ENCODE measurements at regions not wholly inside any gene's neighbourhood (a gene's known extent, or its start where the extent isn't known, plus 50 kb on each side); places are given as distances from the start of the nearest gene placed in this dataset.
"Not testable (repeated sequence)": the region's sequence is repeated elsewhere in the genome, so short reads cannot be mapped to it uniquely, and the experiment has no call there.

DNA sequence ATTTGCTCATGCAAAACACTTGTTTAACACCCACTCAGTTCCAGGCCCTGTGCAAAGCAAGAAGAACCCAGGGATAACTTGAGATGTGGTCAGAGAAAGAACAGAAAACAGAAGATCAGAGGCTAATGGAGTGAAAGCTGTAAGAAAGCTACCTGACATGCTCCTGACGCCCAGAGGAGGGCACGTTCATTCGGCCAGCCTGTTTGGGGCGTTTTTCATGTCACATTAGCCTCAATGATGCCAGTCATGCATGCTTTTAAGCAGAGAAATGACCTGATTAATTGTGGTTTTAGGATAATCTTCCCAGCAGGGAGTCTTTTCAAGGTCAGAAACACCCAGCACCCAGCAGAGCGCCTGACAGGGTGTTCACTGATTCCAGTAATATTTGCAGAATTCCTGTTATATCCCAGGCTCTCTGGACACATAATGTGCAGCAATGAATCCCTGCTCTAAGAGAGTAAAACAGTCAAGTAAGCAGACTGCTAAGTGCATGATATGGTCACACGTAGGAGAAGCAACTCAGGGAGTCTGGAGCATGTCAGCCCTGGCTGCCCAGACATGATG, 320.0 kb downstream of the LRATD1 start:
- FAIRE-seq, result no peak

DNA sequence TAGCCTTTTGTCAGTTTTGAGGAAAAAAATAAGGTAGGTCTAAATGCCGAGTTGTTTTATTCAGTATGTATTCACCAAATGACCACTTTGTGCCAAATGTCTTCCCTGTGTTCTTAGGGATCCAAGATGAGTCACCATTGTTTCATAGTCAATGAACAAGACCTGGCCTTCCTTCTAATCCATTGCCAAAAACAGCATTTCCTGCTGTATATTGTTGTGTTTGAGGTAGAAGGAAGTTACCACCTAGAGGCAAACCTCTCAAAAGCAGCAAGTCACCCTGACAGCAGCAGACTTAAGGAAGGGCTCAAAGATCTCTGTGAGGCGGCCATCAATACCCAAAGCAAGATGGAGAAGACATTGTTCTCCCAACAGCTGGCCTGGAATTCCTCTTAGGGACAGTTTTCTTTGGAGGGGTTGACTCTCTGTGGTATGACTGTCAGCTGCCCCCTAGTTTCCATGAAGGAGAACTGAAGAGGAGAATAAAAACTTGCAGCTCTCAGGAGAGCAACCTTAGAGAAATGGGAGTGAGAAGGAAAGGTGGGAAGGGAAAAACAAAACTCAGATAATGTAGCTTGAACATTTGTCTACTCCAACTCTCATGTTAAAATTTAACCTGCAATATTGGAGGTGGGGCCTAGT, 328.3 kb downstream of the LRATD1 start:
- DNase-seq (ENCODE audit: low spot score in 2 of 2), result no peak
- FAIRE-seq, result no peak

More for the DNA sequence above, 320.0 kb downstream of the LRATD1 start:
- no peak for DNase-seq (ENCODE audit: low spot score in 2 of 2)

DNA sequence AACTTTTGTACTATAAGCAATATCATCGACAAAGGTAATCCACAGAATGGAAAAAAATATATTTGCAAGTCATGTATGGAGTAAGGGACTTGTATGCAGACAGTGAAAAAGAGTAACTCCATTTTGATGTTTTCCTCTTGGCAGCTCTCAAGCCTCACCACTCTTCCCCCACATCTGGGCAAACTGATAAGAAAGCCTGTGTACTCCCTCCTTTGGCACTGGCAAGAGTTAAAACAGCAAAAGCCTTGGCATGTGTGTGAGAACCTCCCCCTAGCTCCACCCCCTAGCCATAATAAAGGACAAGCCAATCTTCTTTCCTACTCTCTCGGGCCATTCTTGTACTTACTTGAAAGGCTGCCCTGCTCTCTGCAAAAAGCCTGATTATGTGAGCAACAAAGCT, 335.2 kb downstream of the LRATD1 start:
- no peak for DNase-seq (ENCODE audit: low spot score in 2 of 2)

DNA sequence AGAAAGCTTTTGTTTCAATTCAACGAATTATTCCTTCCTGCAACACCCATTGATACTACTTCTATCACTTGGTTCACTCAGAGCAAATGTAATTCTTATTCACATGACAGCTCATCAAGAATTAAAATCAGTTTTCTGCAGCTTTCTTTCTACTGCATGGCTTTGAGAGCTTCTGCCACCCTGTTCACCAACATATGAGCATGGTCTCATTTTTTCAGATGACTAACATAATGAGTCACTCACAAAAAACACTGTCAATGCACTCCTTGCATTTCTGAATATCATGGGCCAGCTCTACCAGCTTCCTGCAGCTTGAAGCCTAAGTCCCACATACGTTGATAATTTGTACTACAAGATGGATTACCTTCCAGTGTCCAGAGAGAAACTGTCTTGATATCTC, 342.9 kb downstream of the LRATD1 start:
- FAIRE-seq, result no peak

More for the DNA sequence above, 335.2 kb downstream of the LRATD1 start:
- no peak for FAIRE-seq

DNA sequence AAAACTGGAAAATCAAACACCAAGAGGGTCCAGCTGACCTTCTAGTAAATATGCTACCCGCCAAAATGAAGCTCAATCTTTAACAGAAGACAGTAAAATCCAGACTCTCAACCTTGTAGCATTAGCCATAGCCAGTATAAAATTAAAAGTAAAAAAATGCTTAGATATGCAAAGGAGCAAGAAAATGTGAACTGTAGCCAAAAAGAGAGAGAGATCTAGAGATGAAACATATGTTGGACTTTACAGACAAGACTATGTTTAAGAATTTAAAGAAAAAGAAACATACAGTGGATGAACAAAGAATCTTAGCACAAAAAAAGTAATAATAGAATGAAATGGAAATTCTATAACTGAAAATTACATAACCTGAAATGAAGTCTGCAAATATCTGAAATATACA, 344.5 kb downstream of the LRATD1 start:
- DNase-seq (ENCODE audit: low spot score in 2 of 2) (no peak), FAIRE-seq (no peak)

More for the DNA sequence above, 342.9 kb downstream of the LRATD1 start:
- DNase-seq (ENCODE audit: low spot score in 2 of 2), result no peak

DNA sequence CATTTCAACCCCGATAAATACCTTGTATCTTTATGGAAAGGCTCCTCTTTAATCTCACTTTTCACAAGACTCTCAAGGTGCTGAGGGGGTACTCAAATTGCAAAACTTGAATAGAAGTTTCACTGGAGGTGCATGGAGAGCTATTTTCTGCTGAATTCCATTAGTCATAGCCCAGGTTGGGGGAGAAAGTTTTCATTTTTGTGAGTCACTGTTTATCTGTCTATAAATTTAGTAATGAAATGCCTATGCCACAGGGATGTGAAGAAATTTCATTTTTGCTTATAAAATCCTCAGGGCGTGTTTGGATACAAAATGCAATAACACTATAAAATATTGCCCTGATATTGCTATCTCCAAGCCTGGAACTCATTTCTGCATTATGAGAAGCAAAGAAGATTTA, 346.3 kb downstream of the LRATD1 start:
- no peak for FAIRE-seq

DNA sequence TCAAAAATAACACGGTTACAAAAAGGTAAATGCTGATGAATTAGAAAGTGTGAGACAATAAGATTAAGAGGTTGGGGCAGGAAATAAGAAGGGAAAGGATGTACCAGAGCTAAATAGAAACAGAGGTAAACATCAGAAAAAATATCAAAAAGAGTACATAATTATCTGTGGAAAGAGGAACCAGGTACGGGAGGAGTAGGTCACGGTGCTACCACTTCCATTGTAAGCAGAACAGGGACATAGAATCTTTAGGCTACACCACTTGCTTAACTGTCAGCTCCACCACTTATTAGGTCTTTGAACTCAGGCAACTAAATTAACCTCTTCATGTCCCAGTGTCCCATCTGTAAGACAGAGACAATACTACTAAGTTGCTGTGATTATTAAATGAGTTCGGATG, 350.3 kb downstream of the LRATD1 start:
- no peak for FAIRE-seq
- no peak for DNase-seq (ENCODE audit: low spot score in 2 of 2)

More for the DNA sequence above, 346.3 kb downstream of the LRATD1 start:
- no peak for DNase-seq (ENCODE audit: low spot score in 2 of 2)

DNA sequence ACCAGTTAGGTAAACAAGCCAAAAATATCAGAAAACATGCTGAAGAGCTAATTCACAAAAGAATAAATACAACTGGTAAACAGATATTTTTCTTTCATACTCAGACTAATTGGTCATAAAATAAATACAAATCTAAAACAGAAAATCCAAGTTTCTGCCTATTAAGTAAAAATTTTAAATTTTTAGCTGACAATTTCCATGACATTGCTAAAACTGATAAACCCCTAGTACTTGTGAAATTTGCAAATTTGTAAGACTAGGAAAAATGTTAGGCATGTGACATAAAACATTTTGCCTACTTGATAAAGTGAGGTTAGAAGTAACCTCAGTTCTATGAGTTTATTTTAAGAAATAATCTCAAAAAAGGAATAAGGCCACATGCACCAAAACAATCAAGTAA, 356.1 kb downstream of the LRATD1 start:
- FAIRE-seq (no peak), DNase-seq (ENCODE audit: low spot score in 2 of 2) (no peak)

DNA sequence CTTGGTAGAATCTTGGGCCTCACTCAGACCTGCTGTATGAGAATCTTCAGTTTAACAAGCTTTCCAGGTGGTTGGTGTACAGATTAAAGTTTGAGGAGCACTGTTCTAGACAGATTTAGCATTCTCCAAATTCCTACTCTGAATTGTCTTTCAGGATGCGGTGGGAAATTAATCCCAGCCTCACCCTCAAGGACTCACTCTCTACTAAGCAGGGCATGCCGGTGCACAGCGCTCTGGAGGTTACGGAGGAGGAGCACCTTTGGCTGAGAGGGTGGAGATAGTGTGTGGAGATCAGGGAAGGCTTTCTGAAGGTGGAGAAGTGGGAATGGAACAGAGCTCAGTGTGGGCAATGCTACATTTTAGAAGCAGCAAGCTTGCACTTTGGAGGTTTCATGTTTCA, 359.2 kb downstream of the LRATD1 start:
- FAIRE-seq (no peak), DNase-seq (ENCODE audit: low spot score in 2 of 2) (no peak)

DNA sequence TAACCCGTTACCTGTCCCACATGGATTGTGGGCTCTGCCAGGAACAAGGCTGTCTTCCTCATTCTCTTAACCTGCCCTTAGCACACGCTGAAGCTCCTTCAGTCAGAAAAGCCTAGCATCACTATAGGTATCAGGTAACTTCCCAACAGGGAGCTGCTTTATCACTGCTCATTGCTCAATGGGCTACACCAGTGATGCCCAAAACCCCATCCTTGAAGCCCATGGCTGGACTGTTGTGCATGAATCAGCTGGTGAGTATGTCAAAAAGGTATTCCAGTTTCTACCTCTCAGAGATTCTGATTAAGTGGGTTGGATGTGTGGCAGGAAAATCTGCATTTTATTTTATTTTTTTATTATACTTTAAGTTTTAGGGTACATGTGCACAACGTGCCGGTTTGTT, 362.2 kb downstream of the LRATD1 start:
- DNase-seq (ENCODE audit: low spot score in 2 of 2), result no peak
- FAIRE-seq, result no peak

DNA sequence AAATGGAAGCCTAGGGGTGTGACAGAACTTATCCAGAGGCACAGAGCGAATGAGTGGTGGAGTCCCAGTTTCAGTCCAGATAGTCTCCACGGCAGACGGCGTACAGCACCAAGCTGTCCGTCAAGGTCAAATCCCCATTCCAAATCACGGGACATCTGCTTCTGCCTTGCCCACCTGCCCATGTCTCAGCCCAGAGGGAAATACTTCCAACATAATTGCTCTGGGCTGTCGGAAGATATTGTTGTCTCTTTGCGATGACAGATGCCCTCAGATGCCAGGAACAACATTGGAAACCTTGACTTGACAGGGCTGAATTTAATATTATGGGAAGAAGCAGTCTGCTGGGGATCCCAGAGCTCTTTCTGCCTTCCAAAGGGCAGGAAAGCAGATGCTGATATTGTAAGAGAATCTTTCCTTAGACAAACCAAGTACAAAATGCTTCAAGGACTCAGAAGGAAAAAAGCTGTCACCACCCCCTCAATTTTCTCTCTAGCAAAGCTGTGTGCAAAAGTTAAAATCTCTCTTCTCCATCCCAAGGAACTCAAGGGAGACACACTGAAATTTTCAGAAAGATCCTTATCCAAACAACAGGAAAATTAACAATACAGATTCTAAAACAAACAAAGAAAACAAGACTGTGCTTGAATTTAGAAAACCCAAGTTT, 364.0 kb downstream of the LRATD1 start:
- no peak for FAIRE-seq
- no peak for DNase-seq (ENCODE audit: low spot score in 2 of 2)

DNA sequence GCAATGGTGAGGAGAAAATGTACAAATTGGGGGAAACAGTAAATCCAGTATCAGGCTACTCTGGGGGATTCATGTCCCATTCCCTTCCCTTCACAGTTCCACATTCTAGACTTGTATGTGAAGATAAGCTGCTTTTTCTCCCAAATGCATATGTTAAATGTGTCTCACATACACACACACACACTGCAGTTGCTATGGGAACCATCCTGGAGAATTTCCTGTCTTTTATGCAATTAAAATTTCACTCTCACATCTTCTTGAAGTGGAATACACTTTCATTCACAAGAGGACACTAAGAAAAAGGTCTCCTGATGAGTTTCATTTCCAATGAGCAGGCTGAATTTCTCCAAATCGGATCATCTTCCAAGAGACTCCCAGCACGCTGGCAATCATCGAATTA, 366.0 kb downstream of the LRATD1 start:
- FAIRE-seq, result no peak
- DNase-seq (ENCODE audit: low spot score in 2 of 2), result no peak

DNA sequence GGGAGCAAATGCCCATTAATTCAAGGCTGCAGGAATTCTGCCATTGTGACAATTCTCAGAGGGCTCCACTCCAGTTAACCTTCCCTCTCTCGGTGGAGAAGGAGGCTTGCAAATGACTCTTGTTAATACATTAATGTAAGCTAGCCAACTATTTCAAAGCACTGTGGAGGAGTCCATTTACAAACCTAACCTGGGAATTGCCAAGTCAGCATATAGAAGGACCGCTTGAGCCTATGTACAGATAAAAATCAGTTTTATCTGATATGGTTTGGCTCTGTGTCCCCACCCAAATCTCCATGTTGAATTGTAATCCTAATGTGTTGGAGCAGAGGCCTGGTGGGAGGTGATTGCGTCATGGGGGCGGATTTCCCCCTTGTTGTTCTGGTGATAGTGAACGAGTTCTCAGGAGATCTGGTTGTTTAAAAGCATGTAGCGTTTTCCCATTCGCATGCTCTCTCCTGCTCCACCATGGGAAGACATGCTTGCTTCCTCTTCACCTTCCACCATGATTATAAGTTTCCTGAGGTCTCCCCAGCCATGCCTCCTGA, 366.7 kb downstream of the LRATD1 start:
- FAIRE-seq (no peak), DNase-seq (ENCODE audit: low spot score in 2 of 2) (no peak)

DNA sequence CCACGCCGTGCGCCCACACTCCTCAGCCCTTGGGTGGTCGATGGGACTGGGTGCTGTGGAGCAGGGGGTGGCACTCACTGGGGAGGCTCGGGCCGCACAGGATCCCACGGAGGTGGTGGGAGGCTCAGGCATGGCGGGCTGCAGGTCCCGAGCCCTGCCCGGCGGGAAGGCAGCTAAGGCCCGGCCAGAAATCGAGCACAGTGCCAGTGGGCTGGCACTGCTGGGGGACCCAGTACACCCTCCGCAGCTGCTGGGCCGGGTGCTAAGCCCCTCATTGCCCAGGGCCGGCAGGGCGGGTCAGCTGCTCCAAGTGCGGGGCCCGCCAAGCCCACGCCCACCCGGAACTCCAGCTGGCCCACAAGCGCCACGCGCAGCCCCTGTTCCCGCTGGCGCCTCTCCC, 370.0 kb downstream of the LRATD1 start:
- not testable (repeated sequence) for DNase-seq (ENCODE audit: low spot score in 2 of 2); FAIRE-seq

DNA sequence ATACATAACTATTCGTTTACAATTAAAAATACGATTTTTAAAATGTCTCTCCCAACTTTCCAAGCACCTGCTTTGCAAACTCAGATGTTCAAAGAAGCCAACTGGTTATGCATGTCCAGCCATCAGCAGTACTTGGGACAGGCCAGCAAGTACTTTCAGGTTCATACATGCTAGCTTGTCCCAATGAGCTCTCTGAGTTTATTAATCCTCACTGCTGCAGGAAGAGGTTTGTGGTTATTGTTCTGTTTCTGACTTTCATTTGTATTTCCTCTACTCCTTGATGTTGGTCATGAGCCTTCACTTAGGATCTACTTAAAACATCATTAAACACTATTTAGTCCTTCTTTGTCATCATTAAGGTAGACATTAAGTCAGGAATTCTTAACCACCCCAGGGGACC, 374.1 kb downstream of the LRATD1 start:
- no peak for FAIRE-seq
- DNase-seq (ENCODE audit: low spot score in 2 of 2), result no peak

DNA sequence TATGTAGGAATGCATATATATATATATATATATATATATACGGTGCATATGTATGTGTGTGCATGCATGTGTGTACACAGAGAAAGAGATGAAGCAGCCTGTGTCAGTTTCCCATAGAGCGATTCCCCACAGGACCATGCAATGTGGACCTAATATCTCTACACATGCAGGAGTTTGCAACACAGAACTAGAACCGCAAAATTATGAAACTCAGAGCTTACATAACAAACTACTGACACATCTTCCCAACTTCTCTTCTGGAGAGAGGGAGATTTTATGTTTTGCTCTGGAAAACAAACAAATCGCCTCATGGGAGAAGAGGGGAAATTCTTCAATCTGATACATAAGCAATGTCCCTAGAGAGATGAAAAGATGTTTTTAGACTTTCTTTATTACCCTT, 377.2 kb downstream of the LRATD1 start:
- FAIRE-seq, result no peak
- DNase-seq (ENCODE audit: low spot score in 2 of 2), result no peak

DNA sequence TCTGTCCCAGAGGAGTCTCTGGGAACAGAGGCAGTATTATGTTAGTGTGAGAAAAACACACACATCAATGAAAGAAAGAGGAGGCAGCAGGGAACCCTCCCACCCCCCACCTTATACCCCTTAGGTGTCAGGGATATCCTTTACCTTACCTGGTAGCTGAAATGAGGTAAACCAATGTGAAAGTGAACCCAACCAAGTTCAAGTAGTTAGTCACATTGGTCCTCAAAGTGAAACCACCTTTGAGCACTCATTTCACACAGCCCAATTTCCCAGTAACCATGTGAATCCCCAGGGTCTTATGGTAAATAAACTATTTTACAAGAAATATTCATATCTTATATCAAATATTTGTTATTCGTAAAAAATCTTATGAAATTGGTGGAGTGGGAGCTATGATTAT, 377.8 kb downstream of the LRATD1 start:
- DNase-seq (ENCODE audit: low spot score in 2 of 2) (no peak), FAIRE-seq (no peak)

DNA sequence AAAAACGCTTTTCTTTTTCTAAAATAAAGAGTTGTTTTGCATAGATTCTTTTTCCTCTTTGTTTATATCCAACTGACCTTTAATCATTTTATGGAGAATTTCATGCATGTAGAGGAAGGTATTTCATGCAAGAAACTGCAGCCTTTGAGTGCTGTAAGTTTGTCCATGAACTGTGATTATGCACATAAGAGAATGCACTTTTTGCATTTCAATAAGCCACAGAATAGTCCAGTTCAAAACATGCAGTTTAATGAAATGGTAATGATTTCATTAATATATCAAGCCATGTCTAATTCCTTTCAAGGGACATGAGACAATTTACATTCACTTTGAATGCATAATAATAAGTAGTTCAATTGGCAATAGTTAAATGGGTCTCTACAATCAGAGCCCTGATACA, 386.3 kb downstream of the LRATD1 start:
- DNase-seq (ENCODE audit: low spot score in 2 of 2), result no peak
- no peak for FAIRE-seq

DNA sequence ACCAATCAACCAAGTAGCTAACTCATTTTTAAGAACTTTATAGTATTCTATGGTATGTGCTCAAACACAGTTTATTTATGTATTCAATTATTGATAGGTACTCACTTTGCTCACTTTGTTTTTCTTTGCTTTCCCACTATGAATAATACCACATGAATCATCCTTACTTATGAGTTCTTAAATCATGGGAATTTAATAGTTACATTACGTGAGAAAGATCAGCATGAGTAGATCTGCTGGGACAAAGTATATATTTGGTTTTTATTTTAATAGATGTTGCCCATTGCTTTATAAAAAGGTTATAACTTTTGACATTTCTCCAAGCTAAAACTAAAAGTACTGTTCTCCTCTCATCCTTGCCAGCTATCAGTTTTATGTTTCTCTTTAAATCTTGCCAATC, 390.7 kb downstream of the LRATD1 start:
- FAIRE-seq, result no peak
- DNase-seq (ENCODE audit: low spot score in 2 of 2), result no peak

DNA sequence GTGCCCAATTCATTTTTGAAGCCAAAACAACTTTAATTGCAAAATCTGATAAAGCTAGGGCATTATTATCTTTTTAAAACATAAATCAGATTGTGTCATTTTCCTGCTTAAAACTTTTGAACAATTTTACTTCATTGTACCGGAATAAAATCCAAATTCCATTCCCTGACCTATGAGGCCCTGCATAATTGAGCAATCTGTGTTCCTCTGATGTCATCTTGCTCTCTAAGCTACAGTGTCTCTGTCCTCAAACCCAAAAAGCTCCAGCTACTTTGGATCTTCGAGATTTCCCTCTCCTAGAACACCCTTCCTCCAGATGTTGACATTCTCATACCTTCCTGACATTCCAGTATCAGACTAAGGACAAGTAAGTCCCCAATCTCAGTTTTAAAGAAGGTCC, 395.9 kb downstream of the LRATD1 start:
- DNase-seq (ENCODE audit: low spot score in 2 of 2) (no peak), FAIRE-seq (no peak)

DNA sequence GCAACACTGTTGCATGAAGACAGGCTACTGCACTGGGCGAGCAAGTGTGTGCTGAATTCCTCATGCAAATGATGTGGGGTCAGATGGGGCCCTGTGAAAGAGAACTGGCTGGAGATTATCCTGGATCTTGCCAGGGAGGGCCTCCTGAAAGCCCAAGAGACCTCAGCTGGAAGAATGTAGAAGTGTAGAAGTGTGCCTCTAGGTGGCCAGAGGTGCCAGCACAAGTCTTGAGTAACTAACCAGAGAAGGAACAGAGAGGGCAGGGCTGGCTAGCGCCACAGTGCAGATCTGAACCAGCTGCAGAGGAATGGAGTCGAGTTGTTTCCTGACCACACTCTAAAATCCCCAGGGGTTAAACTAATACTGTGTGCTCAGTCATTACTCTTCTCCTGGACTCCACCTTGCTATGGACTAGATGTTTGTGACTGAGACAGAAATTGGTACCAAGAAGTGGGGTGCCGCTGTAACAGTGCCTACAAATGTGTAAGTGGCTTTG, 399.3 kb downstream of the LRATD1 start:
- FAIRE-seq, result no peak
- no peak for DNase-seq (ENCODE audit: low spot score in 2 of 2)

DNA sequence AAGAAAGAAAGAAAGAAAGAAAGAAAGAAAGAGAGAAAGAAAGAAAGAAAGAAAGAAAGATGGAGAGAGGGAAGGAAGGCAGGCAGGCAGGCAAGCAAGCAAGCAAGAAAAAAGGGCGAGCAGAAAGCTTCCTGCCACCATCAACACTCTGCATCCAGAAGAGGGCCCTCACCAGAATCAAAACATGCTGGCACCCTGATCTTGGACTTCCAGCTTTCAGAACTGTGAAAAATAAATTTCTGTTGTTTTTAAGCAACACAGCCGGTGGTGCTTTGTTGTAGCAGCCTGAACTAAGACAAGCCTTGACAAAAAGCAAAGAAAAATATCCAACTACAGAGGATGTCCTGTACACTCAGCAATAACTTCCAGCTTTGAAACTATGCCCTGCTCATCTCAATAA, 401.7 kb downstream of the LRATD1 start:
- DNase-seq (ENCODE audit: low spot score in 2 of 2) (no peak), FAIRE-seq (no peak)

All from frontal cortex (tissue), 3 donors.